ENCODE measurements at regions not wholly inside any gene's neighbourhood (a gene's known extent, or its start where the extent isn't known, plus 50 kb on each side); places are given as distances from the start of the nearest gene placed in this dataset.

DNA sequence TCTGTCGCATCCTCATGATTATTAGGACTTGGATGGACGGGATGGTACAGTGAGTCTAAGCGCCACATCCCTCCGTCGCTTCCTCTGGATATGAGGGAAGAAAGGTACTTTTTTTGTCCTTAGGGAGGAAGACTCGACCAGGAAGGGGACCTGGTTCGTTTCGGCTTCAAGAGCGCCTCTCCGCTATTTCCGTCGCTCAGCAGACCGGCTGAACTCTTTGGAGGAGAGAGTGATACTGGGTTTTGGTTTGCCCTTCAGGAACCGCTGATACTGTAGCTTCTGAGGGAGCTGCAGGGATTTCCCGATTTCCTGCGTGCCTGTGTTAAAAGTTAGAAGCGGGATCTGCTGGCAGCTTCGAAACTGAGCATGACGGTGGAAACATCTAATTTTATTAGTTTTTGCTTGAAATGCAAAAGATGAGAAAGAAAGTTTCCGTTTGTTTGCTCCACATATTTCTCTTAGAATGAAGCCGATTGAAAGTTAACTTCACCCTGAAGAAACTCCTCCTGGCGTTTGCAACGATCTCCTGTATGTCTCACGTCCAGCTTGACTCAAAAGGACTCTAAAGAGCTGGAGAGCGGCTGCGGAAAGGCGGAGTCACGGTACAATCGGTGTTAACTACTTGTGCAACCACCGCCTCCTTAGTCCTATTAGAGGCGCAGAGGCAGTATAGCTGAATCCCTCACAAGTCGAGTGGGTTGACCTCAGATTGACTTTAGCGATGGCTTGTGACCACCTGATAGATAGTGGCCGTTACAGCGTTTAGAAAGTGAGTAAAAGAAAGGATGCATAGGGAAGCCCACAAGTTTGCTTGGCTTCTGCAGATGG, 129.4 kb downstream of the TRIM27 start:
- TF ChIP-seq CTCF (conservative IDR thresholded peaks at IDR 0.05) = no peak
- no peak for TF ChIP-seq EZH2 (IDR thresholded peaks at IDR 0.05; ENCODE audit: low read depth)

All from PC-9 (cell line).